ENCODE measurements at regions not wholly inside any gene's neighbourhood (a gene's known extent, or its start where the extent isn't known, plus 50 kb on each side); places are given as distances from the start of the nearest gene placed in this dataset.

GRCh38 chr6:119891644-119892043 is 542.1 kb upstream of the MAN1A1 start:
- TF ChIP-seq CTCF (IDR thresholded peaks at IDR 0.05) (no peak), POLR2A (IDR thresholded peaks at IDR 0.05) (no peak)
- DNase-seq (ENCODE audit: low spot score in 2 of 2): no peak
- WGBS, 2 donors: 85 to 93% methylated on average over 4 of the region's 4 CpGs
- H3K4me3 ChIP-seq (ENCODE audit: low read depth, poor library complexity, severe bottlenecking): no peak overlapping the region
- intact Hi-C loops (cut with DNase I; ENCODE audit: low total_unique reads): no loop called here

- 73 to 78% methylated on average over 1 of the region's 1 CpG for WGBS, 2 donors
- intact Hi-C loops (cut with DNase I; ENCODE audit: low total_unique reads): no loop called here
- no peak for DNase-seq (ENCODE audit: low spot score in 2 of 2)
- no peak overlapping the region for H3K4me3 ChIP-seq (ENCODE audit: low read depth, poor library complexity, severe bottlenecking)
- TF ChIP-seq POLR2A (IDR thresholded peaks at IDR 0.05): no peak
- TF ChIP-seq CTCF (IDR thresholded peaks at IDR 0.05): no peak
These were observed 541.6 kb upstream of the MAN1A1 start for GRCh38 chr6:119891206-119891605.

GRCh38 chr6:119890470-119890869 is 540.9 kb upstream of the MAN1A1 start:
- no peak for TF ChIP-seq POLR2A (IDR thresholded peaks at IDR 0.05)
- TF ChIP-seq CTCF (IDR thresholded peaks at IDR 0.05): no peak
- intact Hi-C loops (cut with DNase I; ENCODE audit: low total_unique reads): no loop called here
- no peak overlapping the region for H3K4me3 ChIP-seq (ENCODE audit: low read depth, poor library complexity, severe bottlenecking)
- DNase-seq (ENCODE audit: low spot score in 2 of 2): no peak
- WGBS, 2 donors: 40 to 50% methylated on average over 1 of the region's 1 CpG

GRCh38 chr6:119887666-119888065 is 538.1 kb upstream of the MAN1A1 start:
- DNase-seq (ENCODE audit: low spot score in 2 of 2): no peak
- intact Hi-C loops (cut with DNase I; ENCODE audit: low total_unique reads): no loop called here
- no peak overlapping the region for H3K4me3 ChIP-seq (ENCODE audit: low read depth, poor library complexity, severe bottlenecking)
- TF ChIP-seq POLR2A (IDR thresholded peaks at IDR 0.05) (no peak), CTCF (IDR thresholded peaks at IDR 0.05) (no peak)

- no peak for DNase-seq (ENCODE audit: low spot score in 2 of 2)
- TF ChIP-seq POLR2A (IDR thresholded peaks at IDR 0.05): no peak
- TF ChIP-seq CTCF (IDR thresholded peaks at IDR 0.05): no peak
- H3K4me3 ChIP-seq (ENCODE audit: low read depth, poor library complexity, severe bottlenecking): no peak overlapping the region
- intact Hi-C loops (cut with DNase I; ENCODE audit: low total_unique reads): no loop called here
- 14 to 25% methylated on average over 1 of the region's 1 CpG for WGBS, 2 donors
These were observed 531.9 kb upstream of the MAN1A1 start for GRCh38 chr6:119881416-119881815.

GRCh38 chr6:119880840-119881239 is 531.3 kb upstream of the MAN1A1 start:
- no peak overlapping the region for H3K4me3 ChIP-seq (ENCODE audit: low read depth, poor library complexity, severe bottlenecking)
- TF ChIP-seq CTCF (IDR thresholded peaks at IDR 0.05) (no peak), POLR2A (IDR thresholded peaks at IDR 0.05) (no peak)
- intact Hi-C loops (cut with DNase I; ENCODE audit: low total_unique reads): no loop called here
- DNase-seq (ENCODE audit: low spot score in 2 of 2): no peak

All from lower leg skin (tissue), 4 donors.